Ectodermal cell (in vitro differentiated cells): ENCODE measurements at regions not wholly inside any gene's neighbourhood (a gene's known extent, or its start where the extent isn't known, plus 50 kb on each side); places are given as distances from the start of the nearest gene placed in this dataset.

ENCODE experiments used
- H3K27ac ChIP-seq: 2 replicates; pipeline ENCODE4 v1.7.0; 2013; ENCODE audit warnings: mild to moderate bottlenecking, low read depth, low read length; ENCODE audit not compliant: insufficient read depth, poor library complexity, severe bottlenecking
- H3K27me3 ChIP-seq: 2 replicates; pipeline ENCODE4 v1.7.0; 2013; ENCODE audit warnings: mild to moderate bottlenecking, low read length; ENCODE audit not compliant: insufficient read depth, control insufficient read depth, poor library complexity, severe bottlenecking
- H3K36me3 ChIP-seq: one replicate; pipeline ENCODE4 v1.7.0; 2013; ENCODE audit warnings: low read length; ENCODE audit not compliant: control insufficient read depth, insufficient read depth
- H3K4me1 ChIP-seq: one replicate; pipeline ENCODE4 v1.7.0; 2013; ENCODE audit warnings: low read length; ENCODE audit not compliant: control insufficient read depth, insufficient read depth
- H3K4me3 ChIP-seq: 2 replicates; pipeline ENCODE4 v1.7.0; 2013; ENCODE audit warnings: low read depth, low read length, control low read depth; ENCODE audit not compliant: insufficient read depth
- H3K9me3 ChIP-seq: 2 replicates; pipeline ENCODE4 v1.7.0; 2013; ENCODE audit warnings: mild to moderate bottlenecking, low read length, moderate library complexity; ENCODE audit not compliant: control insufficient read depth
- WGBS, 2 experiments: methylation state at CpG; one replicate each; pipeline ENCODE4 v1.1.7; 2013; ENCODE audit warnings: missing lambda C conversion rate in 2 of 2; 5-methylcytosine and 5-hydroxymethylcytosine counted together

GRCh38 chr2:155382776-155383175 is 684.3 kb downstream of the KCNJ3 start:
- H3K27me3 ChIP-seq, result no peaks in the 10 kb centered on the region
- H3K9me3 ChIP-seq, result no peaks in the 10 kb centered on the region
- WGBS, 2 experiments, result 82 to 91% methylated on average over 3 of the region's 3 CpGs
- no peak overlapping the region for H3K27ac ChIP-seq
- H3K4me1 ChIP-seq, result no peaks in the 10 kb centered on the region
- H3K4me3 ChIP-seq, result no peak overlapping the region
- H3K36me3 ChIP-seq, result no peaks in the 10 kb centered on the region

GRCh38 chr2:155381436-155381835 is 682.9 kb downstream of the KCNJ3 start:
- Histone ChIP-seq H3K27me3 (no peaks in the 10 kb centered on the region), H3K4me3 (no peak overlapping the region), H3K4me1 (no peaks in the 10 kb centered on the region), H3K36me3 (no peaks in the 10 kb centered on the region), H3K27ac (no peak overlapping the region), H3K9me3 (no peaks in the 10 kb centered on the region)
- WGBS, 2 experiments, result 83% methylated on average over 1 of the region's 1 CpG; no CpG with 5 or more reads in 1 of the 2 experiments

DNA sequence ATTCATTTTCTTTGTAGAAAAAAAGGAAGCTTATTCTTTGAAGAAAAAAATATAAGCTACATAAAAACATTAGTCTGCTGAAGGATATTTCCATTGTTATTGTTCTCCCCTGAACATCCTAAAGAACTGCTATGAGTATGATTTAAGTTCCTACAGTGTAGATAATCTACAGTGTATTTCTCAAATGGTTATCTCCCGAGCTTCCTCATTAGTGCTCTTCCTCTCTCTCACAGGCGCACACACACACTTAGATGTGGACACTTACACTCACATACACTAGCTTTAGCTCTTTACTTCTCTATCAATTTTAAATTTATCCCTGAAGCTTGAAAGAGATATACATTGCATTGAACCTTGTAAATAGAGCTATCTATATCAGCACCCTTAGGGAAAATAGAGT is 681.0 kb downstream of the KCNJ3 start:
- Histone ChIP-seq H3K9me3 (no peaks in the 10 kb centered on the region), H3K27me3 (no peaks in the 10 kb centered on the region), H3K4me3 (no peak overlapping the region), H3K27ac (no peak overlapping the region), H3K4me1 (no peaks in the 10 kb centered on the region), H3K36me3 (no peaks in the 10 kb centered on the region)
- whole genome bisulfite sequencing, 2 experiments, result 93 to 100% methylated on average over 2 of the region's 2 CpGs

DNA sequence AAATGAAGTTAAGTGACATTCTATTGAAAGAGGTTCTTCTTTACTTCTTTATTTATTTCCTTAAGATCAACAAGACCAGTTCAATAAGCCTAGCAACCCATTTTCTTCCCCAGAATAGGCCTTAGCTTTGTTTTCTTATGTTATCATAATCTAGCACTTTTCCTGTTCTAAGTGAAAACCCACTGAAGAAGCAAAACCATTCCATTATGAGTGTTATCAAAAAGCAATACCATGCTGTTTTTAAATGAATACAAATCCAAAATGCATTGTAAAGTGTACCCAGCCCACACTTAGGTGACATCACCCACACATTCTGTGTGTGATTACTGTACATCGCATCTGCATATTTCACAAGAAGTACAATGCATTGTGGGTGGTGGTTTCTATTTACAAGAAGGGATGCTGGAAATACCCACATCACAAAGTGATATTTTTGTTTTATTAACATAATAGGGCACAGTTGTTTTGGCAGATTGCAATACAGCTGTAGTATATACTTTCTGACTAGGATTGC is 679.5 kb downstream of the KCNJ3 start:
- Histone ChIP-seq H3K4me1 (no peaks in the 10 kb centered on the region), H3K9me3 (no peaks in the 10 kb centered on the region), H3K36me3 (no peaks in the 10 kb centered on the region), H3K27ac (no peak overlapping the region), H3K4me3 (no peak overlapping the region), H3K27me3 (no peaks in the 10 kb centered on the region)
- WGBS, 2 experiments, result no CpG with 5 or more reads among the region's 1 CpG

- H3K27me3 ChIP-seq, result no peaks in the 10 kb centered on the region
- no peak overlapping the region for H3K4me3 ChIP-seq
- H3K4me1 ChIP-seq, result no peaks in the 10 kb centered on the region
- H3K9me3 ChIP-seq, result no peaks in the 10 kb centered on the region
- 70 to 84% methylated on average over 3 to 5 of the region's 5 CpGs for WGBS, 2 experiments
- H3K27ac ChIP-seq, result no peak overlapping the region
- no peaks in the 10 kb centered on the region for H3K36me3 ChIP-seq
These were observed 678.8 kb downstream of the KCNJ3 start for GRCh38 chr2:155377266-155377680.

DNA sequence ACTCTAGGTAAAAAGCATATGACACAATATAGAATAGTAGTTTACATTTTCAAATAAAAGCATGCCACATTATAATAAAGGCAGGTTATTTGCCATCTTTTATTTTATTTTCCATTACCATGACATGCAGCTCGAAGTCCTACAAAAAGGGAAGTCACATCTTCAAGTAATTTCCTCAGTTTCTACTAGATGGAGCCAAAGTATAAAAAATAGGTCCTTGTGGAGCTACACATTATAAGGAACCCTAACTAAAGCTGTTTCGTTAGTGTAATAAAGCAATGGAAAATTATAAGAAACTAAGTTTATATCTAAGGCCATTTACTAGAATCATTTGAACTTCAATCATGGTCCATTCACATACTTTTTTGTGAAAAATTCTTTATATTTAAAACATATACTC is 674.5 kb downstream of the KCNJ3 start:
- Histone ChIP-seq H3K27ac (no peak overlapping the region), H3K9me3 (no peaks in the 10 kb centered on the region), H3K27me3 (no peaks in the 10 kb centered on the region), H3K36me3 (no peaks in the 10 kb centered on the region), H3K4me1 (no peaks in the 10 kb centered on the region), H3K4me3 (no peak overlapping the region)
- 92 to 93% methylated on average over 1 of the region's 2 CpGs for WGBS, 2 experiments

GRCh38 chr2:155368934-155369333 is 670.4 kb downstream of the KCNJ3 start:
- no peak overlapping the region for H3K27ac ChIP-seq
- WGBS, 2 experiments, result 92 to 100% methylated on average over 1 of the region's 1 CpG
- no peaks in the 10 kb centered on the region for H3K4me1 ChIP-seq

DNA sequence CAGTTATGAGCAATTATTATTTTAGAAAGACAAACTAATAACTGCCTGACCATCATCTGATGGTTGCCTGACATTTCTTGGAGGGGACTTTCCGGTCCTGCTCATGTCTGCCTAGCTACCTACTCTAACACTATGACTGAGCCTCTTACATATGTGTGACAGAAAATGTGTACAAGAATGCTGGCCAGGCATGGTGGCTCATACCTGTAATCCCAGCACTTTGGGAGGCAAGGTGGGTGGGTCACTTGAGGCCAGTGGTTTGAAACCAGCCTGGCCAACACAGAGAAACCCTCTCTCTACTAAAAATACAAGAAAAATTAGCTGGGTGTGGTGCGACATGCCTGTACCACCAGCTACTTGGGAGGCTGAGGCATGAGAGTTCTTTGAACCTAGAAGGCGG is 666.3 kb downstream of the KCNJ3 start:
- Histone ChIP-seq H3K36me3 (no peaks in the 10 kb centered on the region), H3K9me3 (no peaks in the 10 kb centered on the region), H3K4me3 (no peak overlapping the region), H3K27ac (no peak overlapping the region), H3K4me1 (no peaks in the 10 kb centered on the region), H3K27me3 (no peaks in the 10 kb centered on the region)
- 93 to 97% methylated on average over 3 of the region's 3 CpGs for WGBS, 2 experiments

More at GRCh38 chr2:155368934-155369333, 670.4 kb downstream of the KCNJ3 start:
- no peaks in the 10 kb centered on the region for H3K36me3 ChIP-seq
- H3K9me3 ChIP-seq, result no peaks in the 10 kb centered on the region
- no peak overlapping the region for H3K4me3 ChIP-seq
- no peaks in the 10 kb centered on the region for H3K27me3 ChIP-seq

DNA sequence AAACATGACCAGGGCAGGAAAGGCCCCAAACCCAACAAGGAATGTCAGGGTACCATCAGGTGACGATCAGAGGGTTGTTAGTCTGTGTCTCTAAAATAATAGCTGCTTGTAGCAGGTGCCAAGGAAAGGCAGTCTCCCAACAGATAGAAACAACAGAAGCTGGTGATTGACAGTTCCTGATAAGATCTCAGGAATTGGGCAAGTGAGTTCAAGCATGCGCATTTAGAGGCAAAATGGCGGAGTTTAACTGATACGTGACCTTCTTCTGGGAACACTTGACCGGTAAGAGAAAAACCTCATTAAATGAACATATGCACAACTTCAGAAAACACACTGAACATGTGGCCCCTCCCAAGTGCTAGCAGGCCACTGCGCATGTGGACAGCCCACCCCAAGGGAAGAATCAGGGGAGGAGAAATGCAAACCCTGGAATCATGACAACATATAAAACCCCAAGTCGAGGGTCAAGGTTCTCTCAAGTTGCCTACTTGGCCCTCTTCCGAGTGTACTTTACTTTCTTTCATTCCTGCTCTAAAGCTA is 664.9 kb downstream of the KCNJ3 start:
- no peaks in the 10 kb centered on the region for H3K4me1 ChIP-seq
- WGBS, 2 experiments, result 92 to 94% methylated on average over 8 of the region's 8 CpGs
- no peaks in the 10 kb centered on the region for H3K27me3 ChIP-seq
- no peak overlapping the region for H3K27ac ChIP-seq
- H3K36me3 ChIP-seq, result no peaks in the 10 kb centered on the region
- H3K9me3 ChIP-seq, result no peaks in the 10 kb centered on the region
- H3K4me3 ChIP-seq, result no peak overlapping the region

GRCh38 chr2:155357172-155357571 is 658.7 kb downstream of the KCNJ3 start:
- Histone ChIP-seq H3K27ac (no peak overlapping the region), H3K9me3 (no peaks in the 10 kb centered on the region), H3K4me3 (no peak overlapping the region), H3K4me1 (no peaks in the 10 kb centered on the region), H3K36me3 (no peaks in the 10 kb centered on the region), H3K27me3 (no peaks in the 10 kb centered on the region)
- WGBS, 2 experiments, result 91 to 94% methylated on average over 1 of the region's 1 CpG

DNA sequence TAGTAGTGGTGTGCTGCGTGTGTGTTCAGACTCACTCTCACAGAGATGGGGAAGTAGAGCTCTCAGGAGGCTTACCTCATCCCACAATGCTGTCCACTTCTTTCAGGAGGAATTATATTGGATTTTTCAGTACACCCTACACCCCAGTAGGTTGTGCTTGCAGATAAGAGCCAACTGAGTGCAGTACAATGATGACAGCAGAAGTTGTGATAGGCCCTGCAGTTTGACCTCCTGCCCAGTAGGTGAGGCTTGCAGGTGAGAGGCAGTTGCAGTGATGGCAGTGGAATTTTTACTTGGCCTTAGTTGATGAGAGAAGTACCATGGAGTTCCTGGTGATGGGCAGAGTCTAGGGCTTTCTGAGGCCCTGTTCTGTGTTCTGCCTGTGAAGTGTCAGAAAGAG is 657.8 kb downstream of the KCNJ3 start:
- WGBS, 2 experiments, result 90 to 92% methylated on average over 1 of the region's 1 CpG
- no peak overlapping the region for H3K27ac ChIP-seq
- no peaks in the 10 kb centered on the region for H3K36me3 ChIP-seq
- no peaks in the 10 kb centered on the region for H3K9me3 ChIP-seq
- H3K4me1 ChIP-seq, result no peaks in the 10 kb centered on the region
- H3K27me3 ChIP-seq, result no peaks in the 10 kb centered on the region
- no peak overlapping the region for H3K4me3 ChIP-seq
